ENCODE measurements at regions not wholly inside any gene's neighbourhood (a gene's known extent, or its start where the extent isn't known, plus 50 kb on each side); places are given as distances from the start of the nearest gene placed in this dataset.
A peak's percentile ranks its signal among the peaks of the same experiment; 100 is the strongest.

- H2AFZ ChIP-seq (ENCODE audit: insufficient read depth, low read depth, low read length, poor library complexity, severe bottlenecking) = peak overlapping the region; percentile 62
These were observed 161.4 kb downstream of the LY86 start for GRCh38 chr6:6749702-6750491.

More at GRCh38 chr6:6749702-6750491, 161.4 kb downstream of the LY86 start:
- TF ChIP-seq CTCF (IDR thresholded peaks at IDR 0.05) = no peak
- H3K27ac Mint-ChIP-seq = peak overlapping the region; percentile 87 to 99 (median 98)
- H3K4me3 Mint-ChIP-seq = peak overlapping the region; percentile 84 to 90
- H3K9ac ChIP-seq (ENCODE audit: insufficient read depth, low read length, poor library complexity, severe bottlenecking) = peak overlapping the region; percentile 56
- intact Hi-C loops (cut with micrococcal nuclease) = loop anchor here (5.0 to 10.0 kb wide), 2 partner anchors 38 to 55 kb away; no protein-coding TSS in a partner anchor
- H3K4me3 ChIP-seq (replicated peaks in 1 of 3; ENCODE audit: low read depth in 2 of 3, low read length in 3 of 3) = peak overlapping the region in 2 of 3 experiments; percentile 26 to 69
- H3K4me2 ChIP-seq (replicated peaks; ENCODE audit: extremely low read depth, low read length, poor library complexity, severe bottlenecking) = peak overlapping the region; percentile 77
- peaks cover 0 to 3% of the 10 kb centered on the region in 2 donors for H3K36me3 ChIP-seq (replicated peaks in 1 of 2; ENCODE audit: control insufficient read depth in 1 of 2, insufficient read depth in 2 of 2, low read length in 2 of 2)
- DNase-seq = peak; percentile 86 to 93 (median 90)
- peaks cover 0 to 10% (median 5%) of the 10 kb centered on the region in 7 donors for H3K9me3 Mint-ChIP-seq
- peak overlapping the region; percentile 89 to 97 for H3K27ac ChIP-seq (ENCODE audit: low read depth in 1 of 2, low read length in 2 of 2)
- peaks cover 0 to 2% (median 0%) of the 10 kb centered on the region in 3 donors for H3K27me3 Mint-ChIP-seq (ENCODE audit: low read depth in 3 of 3)
- H3K4me1 Mint-ChIP-seq = peaks cover 57% of the 10 kb centered on the region
- no peaks in the 10 kb centered on the region for H3K9me3 ChIP-seq (replicated peaks in 1 of 2; ENCODE audit: control insufficient read depth in 1 of 2, insufficient read depth in 1 of 2, low read length in 2 of 2)
- H3K27me3 ChIP-seq (ENCODE audit: control insufficient read depth in 2 of 2, insufficient read depth in 2 of 2, low read length in 2 of 2) = no peaks in the 10 kb centered on the region
- no peaks in the 10 kb centered on the region for H4K20me1 ChIP-seq (ENCODE audit: insufficient read depth, low read length)
- peaks cover 12 to 25% of the 10 kb centered on the region in 2 donors for H3K36me3 Mint-ChIP-seq
- peaks cover 57% of the 10 kb centered on the region in 2 donors for H3K4me1 ChIP-seq (ENCODE audit: control insufficient read depth in 1 of 2, insufficient read depth in 2 of 2, low read length in 2 of 2)
- H3K79me2 ChIP-seq (ENCODE audit: insufficient read depth, low read length) = no peaks in the 10 kb centered on the region
- WGBS (ENCODE audit: insufficient coverage) = 34% methylated on average over 17 of the region's 19 CpGs

All from CD14-positive monocyte (primary cell).